Activated naive CD4-positive, alpha-beta T cell treated with anti-CD3 and anti-CD28 coated beads, Interleukin-2, amount 50 U/mL, for 24 hours (primary cell): ENCODE measurements at regions not wholly inside any gene's neighbourhood (a gene's known extent, or its start where the extent isn't known, plus 50 kb on each side); places are given as distances from the start of the nearest gene placed in this dataset.

Experiments
- H3K27ac Mint-ChIP-seq: one replicate; pipeline ENCODE4 v1.8.0; 2021; ENCODE audit warnings: mild to moderate bottlenecking, mixed read lengths
- H3K27me3 Mint-ChIP-seq: one replicate; pipeline ENCODE4 v1.8.0; 2021; ENCODE audit warnings: mixed read lengths
- H3K36me3 Mint-ChIP-seq: one replicate; pipeline ENCODE4 v1.8.0; 2021; ENCODE audit warnings: mixed read lengths
- H3K4me1 Mint-ChIP-seq: one replicate; pipeline ENCODE4 v1.8.0; 2021; ENCODE audit warnings: mixed read lengths
- H3K4me3 Mint-ChIP-seq: one replicate; pipeline ENCODE4 v1.8.0; 2021; ENCODE audit warnings: mild to moderate bottlenecking, mixed read lengths
- H3K9me3 Mint-ChIP-seq: one replicate; pipeline ENCODE4 v1.8.0; 2021; ENCODE audit warnings: mixed read lengths

GRCh38 chr4:156584100-156584499 lies 387.5 kb downstream of the PDGFC start:
- Mint-ChIP-seq H3K27me3 (no peaks in the 10 kb centered on the region), H3K4me3 (no peak overlapping the region), H3K27ac (no peak overlapping the region), H3K36me3 (no peaks in the 10 kb centered on the region), H3K9me3 (no peaks in the 10 kb centered on the region), H3K4me1 (no peaks in the 10 kb centered on the region)

GRCh38 chr4:156583265-156583664 lies 388.3 kb downstream of the PDGFC start:
- Mint-ChIP-seq H3K4me3 (no peak overlapping the region), H3K36me3 (no peaks in the 10 kb centered on the region), H3K9me3 (no peaks in the 10 kb centered on the region), H3K27me3 (no peaks in the 10 kb centered on the region), H3K27ac (no peak overlapping the region), H3K4me1 (no peaks in the 10 kb centered on the region)

GRCh38 chr4:156581282-156582063 lies 390.1 kb downstream of the PDGFC start:
- no peaks in the 10 kb centered on the region for H3K9me3 Mint-ChIP-seq
- H3K27me3 Mint-ChIP-seq, result no peaks in the 10 kb centered on the region
- no peaks in the 10 kb centered on the region for H3K4me1 Mint-ChIP-seq
- no peak overlapping the region for H3K4me3 Mint-ChIP-seq
- no peak overlapping the region for H3K27ac Mint-ChIP-seq
- H3K36me3 Mint-ChIP-seq, result no peaks in the 10 kb centered on the region

GRCh38 chr4:156578713-156579112 lies 392.9 kb downstream of the PDGFC start:
- H3K27ac Mint-ChIP-seq, result no peak overlapping the region
- no peaks in the 10 kb centered on the region for H3K36me3 Mint-ChIP-seq
- no peaks in the 10 kb centered on the region for H3K27me3 Mint-ChIP-seq
- H3K9me3 Mint-ChIP-seq, result no peaks in the 10 kb centered on the region
- no peaks in the 10 kb centered on the region for H3K4me1 Mint-ChIP-seq
- no peak overlapping the region for H3K4me3 Mint-ChIP-seq

- H3K27ac Mint-ChIP-seq, result no peak overlapping the region
Observed at GRCh38 chr4:156578005-156578404, 393.6 kb downstream of the PDGFC start.

GRCh38 chr4:156576946-156577345 lies 394.7 kb downstream of the PDGFC start:
- Mint-ChIP-seq H3K4me1 (no peaks in the 10 kb centered on the region), H3K4me3 (no peak overlapping the region), H3K36me3 (no peaks in the 10 kb centered on the region), H3K27ac (no peak overlapping the region), H3K27me3 (no peaks in the 10 kb centered on the region), H3K9me3 (peaks cover 4% of the 10 kb centered on the region)

More at GRCh38 chr4:156578005-156578404, 393.6 kb downstream of the PDGFC start:
- Mint-ChIP-seq H3K9me3 (no peaks in the 10 kb centered on the region), H3K27me3 (no peaks in the 10 kb centered on the region), H3K36me3 (no peaks in the 10 kb centered on the region), H3K4me1 (no peaks in the 10 kb centered on the region), H3K4me3 (no peak overlapping the region)

- Mint-ChIP-seq H3K9me3 (peaks cover 8% of the 10 kb centered on the region), H3K27ac (no peak overlapping the region), H3K4me1 (no peaks in the 10 kb centered on the region), H3K36me3 (no peaks in the 10 kb centered on the region), H3K27me3 (no peaks in the 10 kb centered on the region), H3K4me3 (no peak overlapping the region)
Observed at GRCh38 chr4:156575430-156576073, 396.0 kb downstream of the PDGFC start.

GRCh38 chr4:156571146-156571545 lies 400.5 kb downstream of the PDGFC start:
- H3K27me3 Mint-ChIP-seq, result no peaks in the 10 kb centered on the region
- no peaks in the 10 kb centered on the region for H3K4me1 Mint-ChIP-seq
- H3K4me3 Mint-ChIP-seq, result no peak overlapping the region
- no peak overlapping the region for H3K27ac Mint-ChIP-seq
- no peaks in the 10 kb centered on the region for H3K36me3 Mint-ChIP-seq
- peaks cover 12% of the 10 kb centered on the region for H3K9me3 Mint-ChIP-seq

GRCh38 chr4:156569535-156569934 lies 402.1 kb downstream of the PDGFC start:
- peaks cover 12% of the 10 kb centered on the region for H3K9me3 Mint-ChIP-seq
- no peaks in the 10 kb centered on the region for H3K36me3 Mint-ChIP-seq
- no peaks in the 10 kb centered on the region for H3K27me3 Mint-ChIP-seq
- H3K4me1 Mint-ChIP-seq, result no peaks in the 10 kb centered on the region
- H3K27ac Mint-ChIP-seq, result no peak overlapping the region
- no peak overlapping the region for H3K4me3 Mint-ChIP-seq

- Mint-ChIP-seq H3K27ac (no peak overlapping the region), H3K4me3 (no peak overlapping the region), H3K27me3 (no peaks in the 10 kb centered on the region), H3K36me3 (no peaks in the 10 kb centered on the region), H3K4me1 (no peaks in the 10 kb centered on the region), H3K9me3 (peaks cover 12% of the 10 kb centered on the region)
Observed at GRCh38 chr4:156568484-156568883, 403.1 kb downstream of the PDGFC start.

- Mint-ChIP-seq H3K27me3 (no peaks in the 10 kb centered on the region), H3K27ac (no peak overlapping the region), H3K9me3 (peaks cover 12% of the 10 kb centered on the region), H3K4me1 (no peaks in the 10 kb centered on the region), H3K4me3 (no peak overlapping the region), H3K36me3 (no peaks in the 10 kb centered on the region)
Observed at GRCh38 chr4:156568041-156568440, 403.6 kb downstream of the PDGFC start.

GRCh38 chr4:156560701-156561100 lies 410.9 kb downstream of the PDGFC start:
- no peaks in the 10 kb centered on the region for H3K4me1 Mint-ChIP-seq
- H3K27ac Mint-ChIP-seq, result no peak overlapping the region
- no peaks in the 10 kb centered on the region for H3K36me3 Mint-ChIP-seq
- no peak overlapping the region for H3K4me3 Mint-ChIP-seq
- H3K9me3 Mint-ChIP-seq, result no peaks in the 10 kb centered on the region
- H3K27me3 Mint-ChIP-seq, result no peaks in the 10 kb centered on the region

GRCh38 chr4:156559346-156559745 lies 412.3 kb downstream of the PDGFC start:
- no peaks in the 10 kb centered on the region for H3K36me3 Mint-ChIP-seq
- H3K27me3 Mint-ChIP-seq, result no peaks in the 10 kb centered on the region
- H3K4me1 Mint-ChIP-seq, result no peaks in the 10 kb centered on the region
- no peak overlapping the region for H3K4me3 Mint-ChIP-seq
- no peak overlapping the region for H3K27ac Mint-ChIP-seq
- peaks cover 5% of the 10 kb centered on the region for H3K9me3 Mint-ChIP-seq

- Mint-ChIP-seq H3K9me3 (peaks cover 5% of the 10 kb centered on the region), H3K4me1 (no peaks in the 10 kb centered on the region), H3K27ac (no peak overlapping the region), H3K36me3 (no peaks in the 10 kb centered on the region), H3K4me3 (no peak overlapping the region), H3K27me3 (no peaks in the 10 kb centered on the region)
Observed at GRCh38 chr4:156558373-156559025, 413.1 kb downstream of the PDGFC start.

GRCh38 chr4:156557920-156558319 lies 413.7 kb downstream of the PDGFC start:
- no peak overlapping the region for H3K4me3 Mint-ChIP-seq
- H3K9me3 Mint-ChIP-seq, result peaks cover 5% of the 10 kb centered on the region
- H3K27ac Mint-ChIP-seq, result no peak overlapping the region
- no peaks in the 10 kb centered on the region for H3K4me1 Mint-ChIP-seq
- no peaks in the 10 kb centered on the region for H3K27me3 Mint-ChIP-seq
- no peaks in the 10 kb centered on the region for H3K36me3 Mint-ChIP-seq

GRCh38 chr4:156556336-156556735 lies 415.3 kb downstream of the PDGFC start:
- Mint-ChIP-seq H3K9me3 (peaks cover 5% of the 10 kb centered on the region), H3K4me3 (no peak overlapping the region), H3K27me3 (no peaks in the 10 kb centered on the region), H3K27ac (no peak overlapping the region), H3K36me3 (no peaks in the 10 kb centered on the region), H3K4me1 (no peaks in the 10 kb centered on the region)
